GM19452 (cell line): ENCODE measurements at regions not wholly inside any gene's neighbourhood (a gene's known extent, or its start where the extent isn't known, plus 50 kb on each side); places are given as distances from the start of the nearest gene placed in this dataset.
"Not testable (repeated sequence)": the region's sequence is repeated elsewhere in the genome, so short reads cannot be mapped to it uniquely, and the experiment has no call there.

Experiments used
- ATAC-seq: cut with Tn5 transposase; IDR thresholded peaks from one replicate; pipeline ENCODE4 v1.9.1; 2021; ENCODE audit not compliant: unreplicated experiment

DNA sequence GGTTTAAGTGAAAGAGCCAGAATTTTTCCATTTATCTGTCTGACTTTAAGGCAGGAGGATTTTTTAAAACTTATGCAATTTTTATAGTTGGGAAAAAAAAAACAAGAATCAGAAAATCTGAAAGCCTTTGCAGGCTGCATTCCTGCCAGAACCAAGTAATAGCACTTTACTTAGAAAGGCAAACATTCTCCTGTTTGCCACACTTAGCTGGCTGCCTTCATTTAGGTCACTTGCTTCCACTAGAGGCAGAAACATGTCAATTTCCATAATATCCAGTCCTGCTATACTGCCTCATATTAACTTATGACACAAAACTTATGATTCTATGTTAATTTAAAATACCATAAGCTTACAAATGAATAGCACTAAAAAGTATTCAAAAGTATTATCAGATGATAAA is 425.8 kb downstream of the FRK start:
- no peak for ATAC-seq

DNA sequence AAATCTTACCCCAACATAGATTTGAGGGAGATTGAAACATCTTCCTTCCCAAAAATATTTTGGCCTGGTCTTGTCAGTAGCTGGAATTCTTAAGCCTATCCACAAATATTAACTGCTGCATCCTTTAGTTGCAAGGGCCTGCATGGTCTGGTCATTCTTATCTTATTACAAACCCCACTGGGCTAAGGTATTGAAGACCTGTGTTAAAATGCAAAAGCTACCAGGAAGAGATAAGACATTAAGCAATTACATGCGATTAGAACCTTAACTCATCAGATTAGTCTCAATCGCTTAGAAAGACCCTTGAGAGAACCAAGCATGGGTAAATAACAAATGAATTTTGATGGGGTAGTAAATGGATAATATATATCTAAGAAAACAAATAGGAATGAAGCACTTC is 426.6 kb downstream of the FRK start:
- ATAC-seq = no peak

DNA sequence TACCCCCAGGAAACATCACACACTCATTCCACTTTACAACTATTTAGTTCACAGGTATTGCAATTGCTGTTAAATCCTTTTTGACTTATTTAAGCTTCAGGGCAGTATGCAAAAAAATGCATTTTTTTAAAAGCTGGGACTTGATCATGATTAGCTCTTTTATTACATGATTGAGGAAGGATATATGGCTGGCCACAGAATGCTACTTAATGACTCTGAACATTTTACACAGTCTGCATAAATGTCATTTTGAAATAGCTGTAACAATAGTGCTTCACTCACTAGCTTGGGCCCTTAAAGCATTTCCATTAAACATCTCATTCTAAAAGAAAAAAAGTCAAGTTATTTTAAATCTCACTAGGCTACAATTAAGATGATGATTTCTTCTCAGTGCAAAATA is 429.7 kb downstream of the FRK start:
- no peak for ATAC-seq

- ATAC-seq = no peak
These were observed 430.2 kb downstream of the FRK start for GRCh38 chr6:115630424-115631024.

DNA sequence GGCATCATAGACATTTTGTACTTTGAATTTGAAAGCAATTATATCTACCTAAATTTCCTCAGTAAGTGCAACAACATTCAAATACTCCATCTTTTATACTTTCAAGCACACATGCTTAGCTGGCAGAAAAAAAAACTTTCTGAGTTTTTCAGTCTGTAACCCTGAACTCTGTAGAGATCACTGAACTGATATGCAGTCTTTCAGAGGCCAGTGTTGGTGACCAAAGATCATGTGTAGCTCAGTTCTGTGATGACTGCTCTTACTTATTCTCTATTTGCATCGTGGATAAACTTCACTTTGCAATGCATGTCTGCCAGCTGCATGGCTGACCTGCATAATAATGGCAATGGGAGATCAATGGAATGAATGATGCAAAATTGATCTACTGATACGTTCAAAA is 431.3 kb downstream of the FRK start:
- no peak for ATAC-seq

GRCh38 chr6:115618256-115618655 is 442.4 kb downstream of the FRK start:
- no peak for ATAC-seq

- ATAC-seq = no peak
These were observed 443.7 kb downstream of the FRK start for GRCh38 chr6:115617031-115617430.

GRCh38 chr6:115613488-115613887 is 447.2 kb downstream of the FRK start:
- no peak for ATAC-seq

- no peak for ATAC-seq
These were observed 447.8 kb downstream of the FRK start for GRCh38 chr6:115612796-115613479.

DNA sequence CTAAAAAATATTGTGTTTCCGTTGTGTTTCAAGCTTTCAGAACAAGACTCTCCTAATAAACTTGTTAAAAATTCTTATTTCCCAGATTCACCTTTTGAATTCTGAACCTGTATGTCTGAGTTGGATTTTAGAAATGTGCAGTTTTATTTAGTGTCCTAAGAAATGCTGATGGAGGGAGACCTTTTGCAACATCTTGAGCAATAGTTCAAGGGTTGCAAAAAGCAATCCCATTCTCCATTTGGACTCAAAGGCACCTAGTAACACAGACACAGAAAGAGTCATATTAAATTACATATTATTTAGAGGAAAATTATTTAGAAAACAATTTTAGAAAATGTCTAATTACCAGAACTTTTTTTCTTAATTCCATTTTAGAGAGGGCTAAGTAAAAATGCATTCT is 448.5 kb downstream of the FRK start:
- no peak for ATAC-seq

GRCh38 chr6:115610696-115611095 is 450.0 kb downstream of the FRK start:
- no peak for ATAC-seq

DNA sequence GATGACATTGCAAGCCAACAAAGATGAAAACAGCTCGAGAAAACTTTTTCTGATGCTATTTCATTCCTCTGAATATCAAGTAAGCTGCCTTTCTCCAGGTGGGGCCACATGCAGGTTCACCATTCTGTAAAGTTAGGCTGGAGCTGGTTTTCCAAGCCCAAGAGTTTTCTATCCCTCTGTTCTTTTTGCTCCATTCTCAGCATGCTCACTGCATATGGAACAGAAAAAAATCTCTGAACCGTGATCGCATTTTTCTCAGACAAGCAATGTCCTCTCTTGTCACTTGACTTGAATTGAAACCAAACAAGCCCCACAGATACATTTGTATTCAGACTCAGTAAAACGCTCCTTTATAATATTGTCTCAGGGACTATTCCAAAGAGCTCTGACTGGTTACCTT is 451.6 kb downstream of the FRK start:
- ATAC-seq = no peak

- no peak for ATAC-seq
These were observed 458.2 kb downstream of the FRK start for GRCh38 chr6:115602466-115602865.

- ATAC-seq = no peak
These were observed 459.2 kb downstream of the FRK start for GRCh38 chr6:115601509-115601908.

DNA sequence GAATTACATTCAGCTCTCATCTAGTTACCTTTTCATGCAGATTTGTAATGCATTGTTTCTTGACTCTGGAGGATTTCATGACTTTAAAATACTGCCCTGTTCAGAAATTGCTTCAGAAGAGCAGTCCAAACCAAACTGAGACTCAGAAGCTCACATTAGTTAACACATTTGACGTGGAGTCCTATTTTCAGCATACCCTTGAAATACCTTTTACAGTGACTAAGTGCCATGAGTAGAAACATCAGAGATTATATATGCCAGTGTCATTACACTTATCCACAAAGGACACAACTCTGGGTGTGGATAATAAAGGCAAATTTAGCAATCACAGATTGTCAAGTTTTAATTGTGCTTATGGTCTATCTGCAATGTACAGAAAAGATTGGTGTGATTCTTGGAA is 459.6 kb downstream of the FRK start:
- ATAC-seq = no peak

- ATAC-seq = no peak
These were observed 465.8 kb downstream of the FRK start for GRCh38 chr6:115594891-115595290.

- ATAC-seq = no peak
These were observed 468.7 kb downstream of the FRK start for GRCh38 chr6:115592025-115592424.

- ATAC-seq = not testable (repeated sequence)
These were observed 471.6 kb downstream of the FRK start for GRCh38 chr6:115589072-115589471.

GRCh38 chr6:115583290-115583689 is 477.4 kb downstream of the FRK start:
- ATAC-seq = no peak

DNA sequence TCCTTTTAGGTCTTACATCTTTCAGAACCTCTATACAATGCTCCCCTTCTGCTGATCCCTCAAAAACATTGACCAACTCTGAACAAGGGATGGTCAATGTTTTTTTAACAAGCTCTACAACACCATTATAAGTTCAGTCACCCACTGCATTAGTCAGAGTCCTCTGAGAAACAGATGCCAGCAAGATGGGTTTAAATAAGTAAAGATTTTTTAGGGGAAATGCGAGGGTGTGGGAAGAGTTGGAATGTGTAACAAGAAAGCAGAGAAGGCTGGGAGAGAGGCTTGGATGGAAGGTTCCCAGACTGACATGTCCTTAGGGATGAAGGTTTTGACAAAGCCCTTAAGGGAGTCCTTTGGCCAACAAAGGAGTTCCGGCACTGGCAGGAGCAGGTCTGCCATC is 478.3 kb downstream of the FRK start:
- ATAC-seq = no peak

DNA sequence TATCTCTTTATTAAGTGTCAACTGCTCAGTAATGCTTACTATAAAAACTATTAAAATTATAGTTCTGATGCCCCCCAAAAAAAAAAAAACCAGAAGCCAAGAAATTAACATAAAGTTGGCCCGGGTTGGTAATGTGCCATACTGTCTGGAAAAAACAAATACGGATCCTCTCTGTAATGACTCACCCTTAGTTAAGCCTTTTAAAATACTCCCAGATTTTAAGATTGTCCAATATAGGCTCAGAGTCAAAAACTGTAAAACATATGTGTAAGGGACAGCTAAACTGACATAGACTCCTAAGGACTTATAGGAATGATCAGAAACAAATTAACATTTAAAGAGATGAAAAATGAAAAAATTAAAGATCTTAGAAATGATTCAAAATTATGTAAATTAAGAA is 481.1 kb downstream of the FRK start:
- ATAC-seq = not testable (repeated sequence)

DNA sequence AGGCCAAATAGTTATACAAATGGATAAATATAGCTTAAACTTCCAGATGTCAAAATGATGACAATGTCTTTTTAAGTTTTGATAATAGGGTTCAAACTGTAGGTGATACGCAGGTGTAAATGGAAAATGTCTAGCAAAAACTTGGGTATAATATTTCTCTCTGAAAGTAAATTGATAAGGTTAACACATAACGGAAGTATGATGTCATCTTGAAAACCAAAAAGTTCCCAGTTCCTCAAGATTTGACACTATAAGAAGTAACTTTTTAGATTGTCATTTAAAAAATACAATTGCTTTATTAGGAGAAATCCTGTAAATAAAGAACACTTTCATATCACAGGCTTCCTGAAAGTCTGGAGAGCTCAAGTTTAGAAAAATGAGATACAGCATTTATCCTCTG is 483.4 kb downstream of the FRK start:
- ATAC-seq = no peak

GRCh38 chr6:115575285-115575684 is 485.4 kb downstream of the FRK start:
- no peak for ATAC-seq
